ENCODE measurements at regions not wholly inside any gene's neighbourhood (a gene's known extent, or its start where the extent isn't known, plus 50 kb on each side); places are given as distances from the start of the nearest gene placed in this dataset.
"Not testable (repeated sequence)": the region's sequence is repeated elsewhere in the genome, so short reads cannot be mapped to it uniquely, and the experiment has no call there.

DNA sequence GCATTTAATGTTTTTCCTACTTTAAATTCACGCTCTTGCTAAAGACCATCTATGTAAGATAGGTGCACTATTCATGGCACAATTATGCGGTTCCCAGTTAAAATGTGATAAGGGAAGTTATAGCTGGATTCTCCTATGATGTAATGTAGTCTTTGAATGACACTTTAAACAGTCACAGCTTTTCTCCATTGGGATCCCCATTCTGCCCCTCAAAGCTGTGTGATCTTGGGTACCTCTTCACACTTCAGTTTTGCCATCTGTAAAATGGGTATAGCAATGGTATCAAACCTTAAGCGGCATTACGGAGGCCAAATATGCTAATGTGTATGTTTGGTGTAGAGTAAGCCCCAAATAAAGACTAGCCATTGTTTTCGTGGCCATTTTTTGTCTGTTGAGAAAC lies 64.7 kb upstream of the ZNF217 start:
- DNase-seq = no peak

DNA sequence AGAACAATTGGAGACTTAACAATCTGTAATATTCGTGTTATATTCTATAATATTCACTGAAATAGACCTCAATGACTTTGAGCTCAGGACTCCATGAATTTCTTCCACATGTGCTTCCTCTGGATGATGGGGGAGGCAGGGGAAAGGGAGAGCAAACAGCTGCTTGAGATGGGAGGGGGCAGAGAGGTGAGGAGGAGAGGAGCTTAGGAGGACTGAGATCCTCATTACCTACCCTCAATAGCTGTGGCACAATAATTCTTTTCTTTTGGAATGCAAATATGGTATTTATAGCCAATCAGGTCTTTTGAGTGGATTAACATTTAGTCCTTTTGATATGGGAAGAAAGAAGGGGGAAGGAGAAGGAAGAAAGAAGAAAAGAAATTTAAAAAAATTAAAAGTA lies 64.1 kb upstream of the ZNF217 start:
- no peak for DNase-seq

DNA sequence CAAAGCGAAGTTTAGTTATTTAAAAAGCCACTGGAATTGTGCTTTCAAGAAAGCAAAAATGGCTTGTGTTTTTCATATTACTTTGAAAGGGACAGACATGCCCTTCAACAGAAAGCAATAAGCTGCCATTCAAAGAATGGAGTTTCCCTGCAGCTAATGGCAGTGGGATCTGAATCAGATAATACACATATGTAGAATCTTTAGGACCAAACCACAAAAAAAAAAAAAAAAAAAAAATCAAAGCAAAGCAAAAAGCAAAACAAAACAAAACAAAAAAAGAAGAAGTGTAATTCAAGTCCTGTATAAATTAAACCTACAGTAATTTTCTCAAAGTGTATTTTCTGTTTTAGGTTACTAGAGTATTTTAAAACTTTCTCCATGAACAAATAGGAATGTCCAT lies 63.6 kb upstream of the ZNF217 start:
- no peak for DNase-seq

DNA sequence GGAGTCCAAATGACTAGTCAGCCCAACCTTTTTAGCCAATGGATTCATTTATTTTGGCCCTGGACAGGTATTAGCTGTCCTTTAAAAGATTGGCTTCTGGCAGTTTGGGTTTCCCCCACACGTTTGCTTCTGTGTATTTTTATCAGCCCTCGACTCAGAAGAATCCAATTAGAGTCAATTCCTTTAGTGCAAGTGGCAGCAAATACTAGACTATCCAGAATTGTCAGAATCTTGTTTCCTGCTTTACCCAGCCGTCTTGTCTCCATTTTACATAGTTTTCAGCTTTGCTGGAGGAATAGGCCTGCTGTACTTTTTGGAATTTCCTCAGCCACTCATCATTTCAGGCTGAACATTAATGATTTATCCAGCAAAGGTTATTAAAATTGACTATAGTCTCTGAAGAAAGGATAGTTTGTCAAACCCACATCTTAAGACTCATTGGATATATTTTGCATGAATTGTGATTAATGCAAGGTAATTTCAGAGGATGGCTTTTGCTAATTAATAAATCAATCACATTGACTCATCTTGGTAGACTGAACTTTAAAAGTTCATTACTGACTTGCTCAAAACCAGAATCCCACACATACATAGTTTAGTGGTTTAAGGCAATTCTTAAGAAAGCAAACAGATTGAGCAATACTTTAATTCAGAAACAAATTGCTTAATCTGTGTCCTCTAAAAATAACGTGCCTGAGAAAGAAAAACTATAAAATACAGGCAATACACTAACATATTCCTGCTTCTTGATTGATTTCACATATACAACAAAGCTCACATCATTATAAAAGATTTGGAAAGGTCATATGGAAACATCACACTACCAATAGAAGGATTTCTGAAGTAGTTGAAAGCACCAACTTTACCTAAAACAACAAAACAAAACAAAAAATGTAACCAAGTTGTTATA lies 62.9 kb upstream of the ZNF217 start:
- DNase-seq = peak; percentile 42

DNA sequence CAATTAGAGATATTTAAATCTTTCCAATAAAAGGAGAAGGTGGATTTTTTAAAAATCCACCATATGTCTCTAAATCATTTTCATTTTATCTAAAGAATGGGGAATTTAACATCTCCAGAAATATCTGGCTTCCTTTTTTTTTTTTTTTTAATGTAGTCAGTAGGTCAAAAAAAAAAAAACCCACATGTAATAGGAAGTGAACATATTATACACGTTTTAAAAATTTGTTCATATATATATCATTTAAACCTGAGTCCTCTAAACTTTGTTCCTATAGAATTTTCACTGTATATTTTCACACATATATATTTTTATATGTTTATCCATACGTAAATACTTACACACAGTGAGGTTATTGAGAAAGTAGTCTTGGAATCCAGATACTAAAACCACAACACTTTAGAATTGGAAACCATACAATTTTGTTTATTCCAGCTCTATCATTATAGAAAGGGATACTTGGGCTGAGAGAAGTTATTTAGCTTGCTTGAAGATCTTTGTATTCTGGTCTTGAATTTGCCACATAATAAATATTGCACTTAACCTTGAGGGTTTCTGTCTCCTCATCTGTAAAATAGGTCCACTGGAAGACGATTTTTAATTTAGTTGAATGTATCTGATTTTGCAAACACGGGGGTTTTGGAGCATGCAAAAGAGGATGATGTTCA lies 62.1 kb upstream of the ZNF217 start:
- DNase-seq = no peak

DNA sequence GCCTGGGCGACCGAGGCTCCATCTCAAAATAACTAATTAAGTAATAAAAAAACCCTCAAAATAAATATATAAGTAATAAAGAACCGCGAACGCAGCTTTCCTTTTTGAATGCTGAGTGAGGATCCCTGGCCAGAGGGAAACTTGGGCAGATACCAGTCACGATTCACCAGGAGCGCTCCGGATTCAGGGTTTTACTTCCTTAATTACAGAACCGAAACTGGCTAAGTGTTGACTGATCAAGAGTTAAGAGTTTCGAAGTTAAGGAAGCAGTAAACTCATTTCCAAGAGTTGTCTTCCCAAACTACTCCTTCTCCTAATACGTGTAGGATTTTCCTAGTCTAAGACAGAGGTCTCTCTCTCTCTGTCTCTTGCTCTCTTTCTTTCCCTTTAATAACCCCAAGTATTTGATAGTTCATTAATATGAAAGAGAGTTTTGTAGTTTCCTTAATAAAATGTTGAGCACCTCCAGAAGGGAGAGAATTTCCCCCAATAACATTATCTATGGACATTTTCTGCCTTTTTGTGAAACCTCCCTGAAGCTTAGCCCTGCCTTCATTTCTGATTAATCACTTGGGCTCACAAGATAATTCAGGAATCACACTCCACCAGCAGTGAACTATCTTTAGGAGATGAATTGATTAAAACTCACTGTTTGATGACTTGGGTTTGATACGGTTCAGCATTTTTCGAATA lies 61.4 kb upstream of the ZNF217 start:
- DNase-seq = no peak

DNA sequence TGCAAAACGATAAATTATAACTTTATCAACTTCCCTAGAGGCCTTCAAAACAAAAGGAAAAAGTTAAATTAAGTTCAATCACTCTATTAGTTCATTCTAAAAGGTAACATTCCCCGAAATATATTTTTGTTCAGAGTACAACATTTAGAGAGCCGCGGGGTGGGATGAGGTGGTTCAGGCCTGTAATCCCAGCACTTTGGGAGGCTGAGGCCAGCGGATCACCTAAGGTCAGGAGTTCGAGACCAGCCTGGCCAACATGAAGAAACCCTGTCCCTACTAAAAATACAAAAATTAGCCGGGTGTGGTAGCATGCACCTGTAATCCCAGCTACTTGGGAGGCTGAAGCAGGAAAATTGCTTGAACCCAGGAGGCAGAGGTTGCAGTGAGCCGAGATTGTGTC lies 60.9 kb upstream of the ZNF217 start:
- peak; percentile 45 for DNase-seq

DNA sequence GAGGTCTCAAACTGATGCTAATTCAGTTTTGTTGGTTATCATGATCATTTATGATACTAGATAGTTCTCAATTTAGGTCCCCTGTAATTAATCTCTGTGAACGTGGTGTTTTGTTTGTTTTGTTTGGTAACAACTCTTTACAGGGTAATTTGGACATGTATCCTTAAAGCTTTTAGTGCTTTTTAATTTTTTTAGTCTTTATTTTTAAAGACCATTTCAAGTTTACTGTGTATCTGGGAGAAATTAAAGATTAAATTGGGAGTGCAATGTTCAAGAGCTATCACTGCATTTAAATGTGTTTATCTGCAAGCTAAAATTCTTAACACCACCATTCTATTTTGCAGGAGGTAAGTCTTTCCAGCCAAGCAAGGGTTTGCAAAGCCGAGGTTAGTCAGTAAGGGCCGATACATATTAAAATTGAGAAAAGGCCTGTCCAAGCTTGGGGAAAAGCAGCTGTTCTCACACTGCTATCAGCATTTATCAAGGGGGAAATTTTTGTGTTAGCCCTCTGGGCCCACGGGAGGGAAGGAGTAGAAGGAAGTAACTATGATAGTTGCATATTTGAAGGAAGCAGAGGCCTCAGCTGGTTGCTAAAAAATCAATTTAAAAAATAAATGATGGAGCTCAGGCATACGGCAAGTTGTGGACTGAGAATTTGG lies 59.3 kb upstream of the ZNF217 start:
- no peak for DNase-seq

DNA sequence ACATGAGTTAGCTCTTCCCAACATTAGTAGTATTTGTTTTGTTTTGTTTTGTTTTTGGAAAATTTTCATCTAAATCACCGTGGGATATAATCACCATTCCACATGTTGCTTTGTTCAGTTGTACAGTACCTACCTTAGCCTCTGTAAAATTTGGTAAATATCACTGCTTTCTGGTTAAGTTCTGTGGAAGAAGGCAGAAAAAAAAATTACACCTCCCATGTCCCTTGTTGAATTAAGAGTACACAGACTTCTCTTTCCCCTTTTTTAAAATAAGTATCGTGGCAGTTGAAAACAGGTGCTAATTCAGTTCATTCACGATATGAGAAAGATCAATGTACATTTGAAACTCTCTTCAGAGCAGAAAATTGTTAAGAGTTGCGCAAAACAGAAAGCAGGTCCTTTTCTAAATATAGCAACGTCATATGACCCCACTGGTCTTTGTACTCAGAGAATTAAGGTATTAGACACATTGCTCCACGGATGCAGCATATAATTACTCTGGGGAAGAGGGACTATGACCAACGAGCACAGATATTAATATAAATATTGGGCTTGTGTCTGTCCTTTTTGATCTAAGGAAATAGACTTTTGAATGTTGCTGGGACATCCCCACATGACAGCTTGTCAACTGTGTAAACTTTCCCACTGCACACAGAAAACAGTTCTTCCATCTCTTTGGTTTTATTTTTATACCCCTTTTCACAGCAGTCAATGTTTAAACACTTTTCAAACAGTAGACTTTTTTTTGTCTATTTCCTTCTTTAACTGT lies 58.6 kb upstream of the ZNF217 start:
- DNase-seq = no peak

DNA sequence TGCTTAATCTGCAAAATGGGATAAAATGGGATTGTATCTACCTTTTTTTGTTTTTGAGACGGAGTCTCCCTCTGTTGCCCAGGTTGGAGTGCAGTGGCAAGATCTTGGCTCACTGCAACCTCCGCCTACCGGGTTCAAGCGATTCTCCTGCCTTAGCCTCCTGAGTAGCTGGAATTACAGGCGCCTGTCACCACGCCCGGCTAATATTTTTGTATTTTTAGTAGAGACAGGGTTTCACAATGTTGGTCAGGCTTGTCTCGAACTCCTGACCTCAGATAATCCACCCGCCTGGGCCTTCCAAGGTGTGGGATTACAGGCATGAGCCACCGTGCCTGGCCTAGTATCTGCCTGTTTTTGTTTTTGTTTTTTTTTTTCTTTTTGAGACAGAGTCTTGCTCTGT lies 55.9 kb upstream of the ZNF217 start:
- DNase-seq = not testable (repeated sequence)

DNA sequence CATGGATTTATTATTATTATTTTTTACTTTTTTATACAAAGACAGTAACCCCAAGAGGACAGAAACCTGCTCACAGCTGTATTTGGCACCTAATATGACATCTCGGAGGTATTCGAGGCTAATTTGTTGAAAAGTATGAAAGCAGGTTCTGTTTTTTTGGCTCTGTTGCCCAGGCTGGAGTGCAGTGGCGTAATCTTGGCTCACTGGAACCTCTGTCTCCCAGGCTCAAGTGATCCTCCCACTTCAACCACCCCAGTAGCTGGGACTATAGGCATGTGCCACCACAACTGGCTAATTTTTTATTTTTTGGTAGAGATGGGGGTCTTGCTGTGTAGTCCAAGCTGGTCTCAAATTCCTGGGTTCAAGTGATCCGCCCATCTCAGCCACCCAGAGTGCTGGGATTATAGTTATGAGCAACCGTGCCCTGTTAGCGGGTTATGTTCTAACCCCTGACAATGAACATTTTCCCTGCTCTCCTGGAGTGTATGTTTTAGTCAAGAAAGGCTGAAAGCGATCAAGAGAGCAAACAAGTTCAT lies 53.7 kb upstream of the ZNF217 start:
- DNase-seq = no peak

DNA sequence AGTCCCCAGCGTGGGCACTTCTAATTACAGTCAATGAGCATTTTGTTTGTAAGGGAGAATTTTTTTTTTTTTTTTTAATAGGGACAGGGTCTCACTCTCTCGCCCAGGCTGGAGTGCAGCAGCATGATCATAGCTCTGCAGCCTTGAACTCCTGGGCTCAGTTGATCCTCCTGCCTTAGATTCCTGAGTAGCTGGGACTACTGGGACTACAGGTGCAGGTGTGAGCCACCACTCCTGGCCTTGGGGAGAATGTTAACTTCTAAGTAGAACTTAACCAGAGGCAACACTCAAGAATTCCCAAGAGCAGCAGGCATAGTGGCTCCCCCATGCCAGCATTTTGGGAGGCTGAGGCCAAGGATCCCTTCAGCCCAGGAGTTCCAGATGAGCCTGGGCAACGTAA lies 52.9 kb upstream of the ZNF217 start:
- no peak for DNase-seq

DNA sequence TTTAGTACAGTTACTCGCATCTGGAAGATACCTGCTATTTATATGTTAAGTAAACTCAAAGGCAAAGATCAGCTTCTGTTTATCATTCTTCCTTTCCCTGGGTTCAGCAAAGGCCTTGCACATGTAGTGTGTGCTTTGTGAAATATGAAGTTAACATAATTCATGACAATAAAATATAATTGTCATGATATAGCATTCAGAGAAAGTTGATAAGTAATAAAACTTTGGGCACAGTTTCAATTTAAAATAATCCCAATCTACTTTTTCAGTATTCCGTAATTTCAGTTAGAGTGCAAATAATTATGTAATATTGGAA lies 51.9 kb upstream of the ZNF217 start:
- no peak for DNase-seq

DNA sequence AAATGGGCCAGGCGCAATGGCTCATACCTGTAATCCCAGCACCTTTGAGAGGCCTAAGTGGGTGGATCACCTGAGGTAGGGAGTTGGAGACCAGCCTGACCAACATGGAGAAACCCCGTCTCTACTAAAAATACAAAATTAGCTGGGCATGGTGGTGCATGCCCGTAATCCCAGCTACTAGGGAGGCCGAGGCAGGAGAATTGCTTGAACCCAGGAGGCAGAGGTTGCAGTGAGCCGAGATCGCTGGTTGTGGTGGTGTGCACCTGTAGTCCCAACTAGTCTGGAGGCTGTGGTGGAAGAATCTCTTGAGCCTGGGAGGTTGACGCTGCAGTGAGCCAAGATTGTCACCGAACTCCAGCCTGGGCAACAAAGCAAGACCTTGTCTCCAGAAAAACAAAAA lies 50.5 kb upstream of the ZNF217 start:
- peak; percentile 49 for DNase-seq

Measured in activated CD8-positive, alpha-beta memory T cell treated with anti-CD3 and anti-CD28 coated beads for 24 hours (primary cell).